ENCODE measurements at regions not wholly inside any gene's neighbourhood (a gene's known extent, or its start where the extent isn't known, plus 50 kb on each side); places are given as distances from the start of the nearest gene placed in this dataset.

- POLR2A ChIA-PET: no interaction called here
- TF ChIP-seq POLR2A (IDR thresholded peaks at IDR 0.05; ENCODE audit: borderline replicate concordance, extremely low read depth, insufficient read depth, insufficient read length) (no peak), ELF1 (IDR thresholded peaks at IDR 0.05; ENCODE audit: borderline replicate concordance, low read depth) (no peak), EGR1 (IDR thresholded peaks at IDR 0.05; ENCODE audit: low read depth) (no peak), POLR2AphosphoS5 (IDR thresholded peaks at IDR 0.05; ENCODE audit: low read depth, low read length) (no peak), SP1 (IDR thresholded peaks at IDR 0.05; ENCODE audit: low read depth) (no peak), CBX3 (IDR thresholded peaks at IDR 0.05; ENCODE audit: low read depth) (no peak), CTCF (IDR thresholded peaks at IDR 0.05 in 2 of 3, conservative IDR thresholded peaks at IDR 0.05 in 1 of 3; ENCODE audit: borderline replicate concordance in 1 of 3, insufficient read depth in 1 of 3, low read depth in 2 of 3, low read length in 2 of 3) (no peak), ATF3 (IDR thresholded peaks at IDR 0.05) (no peak), FOSL1 (IDR thresholded peaks at IDR 0.05; ENCODE audit: low read depth) (no peak), EZH2 (IDR thresholded peaks at IDR 0.05) (no peak), SIN3A (IDR thresholded peaks at IDR 0.05; ENCODE audit: low read depth) (no peak), CEBPB (IDR thresholded peaks at IDR 0.05; ENCODE audit: low read depth) (no peak)
- TF ChIP-seq, protein P1, sequence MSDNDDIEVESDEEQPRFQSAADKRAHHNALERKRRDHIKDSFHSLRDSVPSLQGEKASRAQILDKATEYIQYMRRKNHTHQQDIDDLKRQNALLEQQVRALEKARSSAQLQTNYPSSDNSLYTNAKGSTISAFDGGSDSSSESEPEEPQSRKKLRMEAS (IDR thresholded peaks at IDR 0.05): no peak
- TF ChIP-seq, protein P2, sequence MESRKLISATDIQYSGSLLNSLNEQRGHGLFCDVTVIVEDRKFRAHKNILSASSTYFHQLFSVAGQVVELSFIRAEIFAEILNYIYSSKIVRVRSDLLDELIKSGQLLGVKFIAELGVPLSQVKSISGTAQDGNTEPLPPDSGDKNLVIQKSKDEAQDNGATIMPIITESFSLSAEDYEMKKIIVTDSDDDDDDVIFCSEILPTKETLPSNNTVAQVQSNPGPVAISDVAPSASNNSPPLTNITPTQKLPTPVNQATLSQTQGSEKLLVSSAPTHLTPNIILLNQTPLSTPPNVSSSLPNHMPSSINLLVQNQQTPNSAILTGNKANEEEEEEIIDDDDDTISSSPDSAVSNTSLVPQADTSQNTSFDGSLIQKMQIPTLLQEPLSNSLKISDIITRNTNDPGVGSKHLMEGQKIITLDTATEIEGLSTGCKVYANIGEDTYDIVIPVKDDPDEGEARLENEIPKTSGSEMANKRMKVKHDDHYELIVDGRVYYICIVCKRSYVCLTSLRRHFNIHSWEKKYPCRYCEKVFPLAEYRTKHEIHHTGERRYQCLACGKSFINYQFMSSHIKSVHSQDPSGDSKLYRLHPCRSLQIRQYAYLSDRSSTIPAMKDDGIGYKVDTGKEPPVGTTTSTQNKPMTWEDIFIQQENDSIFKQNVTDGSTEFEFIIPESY (IDR thresholded peaks at IDR 0.05; ENCODE audit: extremely low read depth, insufficient replicate concordance, low read length): no peak
- TF ChIP-seq, protein P3, sequence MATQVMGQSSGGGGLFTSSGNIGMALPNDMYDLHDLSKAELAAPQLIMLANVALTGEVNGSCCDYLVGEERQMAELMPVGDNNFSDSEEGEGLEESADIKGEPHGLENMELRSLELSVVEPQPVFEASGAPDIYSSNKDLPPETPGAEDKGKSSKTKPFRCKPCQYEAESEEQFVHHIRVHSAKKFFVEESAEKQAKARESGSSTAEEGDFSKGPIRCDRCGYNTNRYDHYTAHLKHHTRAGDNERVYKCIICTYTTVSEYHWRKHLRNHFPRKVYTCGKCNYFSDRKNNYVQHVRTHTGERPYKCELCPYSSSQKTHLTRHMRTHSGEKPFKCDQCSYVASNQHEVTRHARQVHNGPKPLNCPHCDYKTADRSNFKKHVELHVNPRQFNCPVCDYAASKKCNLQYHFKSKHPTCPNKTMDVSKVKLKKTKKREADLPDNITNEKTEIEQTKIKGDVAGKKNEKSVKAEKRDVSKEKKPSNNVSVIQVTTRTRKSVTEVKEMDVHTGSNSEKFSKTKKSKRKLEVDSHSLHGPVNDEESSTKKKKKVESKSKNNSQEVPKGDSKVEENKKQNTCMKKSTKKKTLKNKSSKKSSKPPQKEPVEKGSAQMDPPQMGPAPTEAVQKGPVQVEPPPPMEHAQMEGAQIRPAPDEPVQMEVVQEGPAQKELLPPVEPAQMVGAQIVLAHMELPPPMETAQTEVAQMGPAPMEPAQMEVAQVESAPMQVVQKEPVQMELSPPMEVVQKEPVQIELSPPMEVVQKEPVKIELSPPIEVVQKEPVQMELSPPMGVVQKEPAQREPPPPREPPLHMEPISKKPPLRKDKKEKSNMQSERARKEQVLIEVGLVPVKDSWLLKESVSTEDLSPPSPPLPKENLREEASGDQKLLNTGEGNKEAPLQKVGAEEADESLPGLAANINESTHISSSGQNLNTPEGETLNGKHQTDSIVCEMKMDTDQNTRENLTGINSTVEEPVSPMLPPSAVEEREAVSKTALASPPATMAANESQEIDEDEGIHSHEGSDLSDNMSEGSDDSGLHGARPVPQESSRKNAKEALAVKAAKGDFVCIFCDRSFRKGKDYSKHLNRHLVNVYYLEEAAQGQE (IDR thresholded peaks at IDR 0.05; ENCODE audit: low read depth): no peak
- CTCF ChIA-PET: no interaction called here
- 0 out of 2 replicates have a peak, but pooled peaks cover 5% of the 10 kb centered on the region for H3K27me3 ChIP-seq (ENCODE audit: insufficient read depth, low read length)
- no TSS peak for BruUV-seq (replicated peaks)
- no peaks in the 10 kb centered on the region for H3K9me2 ChIP-seq (ENCODE audit: insufficient read depth)
- no peak for ATAC-seq
- no peaks in the 10 kb centered on the region for H3K36me3 ChIP-seq (ENCODE audit: control insufficient read depth in 1 of 2, insufficient read depth in 2 of 2, low read length in 2 of 2)
- intact Hi-C loops (cut with micrococcal nuclease): no loop called here
- H3K4me1 ChIP-seq (ENCODE audit: control insufficient read depth in 1 of 2, insufficient read depth in 2 of 2, low read length in 2 of 2): no peaks in the 10 kb centered on the region; a peak in 1 of 4 replicates
- RAD21 ChIA-PET (ENCODE audit: low non-redundant PET in 1 of 2, low total read pairs in 2 of 2, uncharacterized antibody in 2 of 2, unreplicated experiment in 2 of 2): no interaction called here
- H3K4me2 ChIP-seq (ENCODE audit: low read length): no peak overlapping the region
- H3K9me3 ChIP-seq (ENCODE audit: control insufficient read depth in 1 of 2, insufficient read depth in 1 of 2, low read depth in 1 of 2, low read length in 2 of 2): no peaks in the 10 kb centered on the region
- H3K9ac ChIP-seq (ENCODE audit: low read length): no peak overlapping the region
- no peak for DNase-seq (ENCODE audit: low read depth, low spot score)
- H3K79me2 ChIP-seq (ENCODE audit: insufficient read depth, low read length): no peaks in the 10 kb centered on the region
- no peaks in the 10 kb centered on the region for H4K20me1 ChIP-seq (ENCODE audit: insufficient read depth)
- no peak overlapping the region for H3K27ac ChIP-seq (ENCODE audit: low read depth, low read length)
- no peak overlapping the region for H2AFZ ChIP-seq (ENCODE audit: low read depth, low read length, poor library complexity, severe bottlenecking)
- H3K4me3 ChIP-seq (replicated peaks in 1 of 2; ENCODE audit: low read depth in 1 of 2, low read length in 2 of 2): no peak overlapping the region
These were observed 279.5 kb upstream of the PIK3R1 start for GRCh38 chr5:67935908-67936566.
